Transverse colon (tissue), 4 donors: ENCODE measurements at regions not wholly inside any gene's neighbourhood (a gene's known extent, or its start where the extent isn't known, plus 50 kb on each side); places are given as distances from the start of the nearest gene placed in this dataset.

Experiments
- EP300 ChIP-seq: sonication (generic); formaldehyde crosslinking; IDR thresholded peaks from one replicate; pipeline ENCODE4 v1.6.1; 2017; ENCODE audit warnings: antibody characterized with exemption, low read depth
- POLR2A ChIP-seq: fragments of 450-650 bp; IDR thresholded peaks from one replicate; pipeline ENCODE4 v1.6.1; 2016; ENCODE audit warnings: antibody characterized with exemption, mild to moderate bottlenecking, moderate library complexity
- POLR2AphosphoS5 ChIP-seq, 3 donors: sonication (generic); formaldehyde crosslinking; IDR thresholded peaks; one replicate each; pipeline ENCODE4 v1.6.1; 2016; ENCODE audit warnings: antibody characterized with exemption in 3 of 3
- TF ChIP-seq, protein P1 (sequence below), 5 experiments: fragments of 200-600 bp in 3 of 5; fragments of 450-650 bp in 2 of 5; sonication (generic) in 3 of 5; IDR thresholded peaks; 1 replicate in 2 of 5; 2 replicates in 3 of 5; pipeline ENCODE4 v1.5.1; 2016 to 2017; ENCODE audit warnings: antibody characterized with exemption in 5 of 5, inconsistent platforms in 3 of 5, mild to moderate bottlenecking in 2 of 5, moderate library complexity in 1 of 5

DNA sequence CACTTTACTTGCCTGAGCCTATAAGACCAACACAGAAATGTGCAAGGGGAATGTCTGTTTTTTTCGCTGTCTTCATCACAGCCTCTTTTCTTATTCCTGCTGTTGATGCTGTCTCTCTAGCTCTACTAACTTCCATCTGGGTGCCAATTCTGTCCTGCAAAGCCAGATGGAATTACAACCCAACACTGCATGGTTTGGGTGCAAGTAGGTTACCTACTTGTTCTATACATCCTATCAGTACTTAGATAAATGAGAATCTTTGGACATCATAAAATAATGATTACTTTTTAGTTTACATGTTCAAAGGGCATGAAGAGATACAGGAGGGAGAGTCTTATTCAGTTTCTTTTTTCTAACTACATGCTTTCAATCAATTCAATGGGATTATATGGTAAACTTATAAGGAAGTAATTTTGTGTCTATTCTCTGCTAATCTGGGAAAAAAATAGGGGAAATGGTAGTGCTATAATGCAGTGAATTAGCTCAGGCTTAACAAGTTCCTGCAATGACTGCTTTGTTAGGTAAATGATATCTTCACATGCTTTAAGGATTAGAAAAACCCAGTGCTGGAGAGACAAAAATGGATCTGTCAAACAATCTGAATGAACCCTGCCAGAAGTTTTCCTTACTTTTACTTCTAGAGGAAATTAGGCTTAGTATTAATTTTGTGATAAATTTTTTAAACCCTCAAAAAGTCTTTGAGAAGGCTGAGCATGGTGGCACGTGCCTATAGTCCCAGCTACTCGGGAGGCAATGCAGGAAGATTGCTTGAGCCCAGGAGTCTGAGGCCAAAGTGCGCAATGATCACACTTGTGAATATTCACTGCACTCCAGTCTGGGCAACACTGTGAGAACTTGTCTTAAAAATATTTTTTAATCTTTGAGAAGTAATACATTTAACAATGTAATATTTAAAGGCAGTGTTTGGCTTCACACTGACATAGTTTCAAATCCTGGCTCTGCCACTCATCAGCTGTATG, 86.5 kb upstream of the E2F3 start:
- TF ChIP-seq POLR2A: no peak
- TF ChIP-seq, protein P1, sequence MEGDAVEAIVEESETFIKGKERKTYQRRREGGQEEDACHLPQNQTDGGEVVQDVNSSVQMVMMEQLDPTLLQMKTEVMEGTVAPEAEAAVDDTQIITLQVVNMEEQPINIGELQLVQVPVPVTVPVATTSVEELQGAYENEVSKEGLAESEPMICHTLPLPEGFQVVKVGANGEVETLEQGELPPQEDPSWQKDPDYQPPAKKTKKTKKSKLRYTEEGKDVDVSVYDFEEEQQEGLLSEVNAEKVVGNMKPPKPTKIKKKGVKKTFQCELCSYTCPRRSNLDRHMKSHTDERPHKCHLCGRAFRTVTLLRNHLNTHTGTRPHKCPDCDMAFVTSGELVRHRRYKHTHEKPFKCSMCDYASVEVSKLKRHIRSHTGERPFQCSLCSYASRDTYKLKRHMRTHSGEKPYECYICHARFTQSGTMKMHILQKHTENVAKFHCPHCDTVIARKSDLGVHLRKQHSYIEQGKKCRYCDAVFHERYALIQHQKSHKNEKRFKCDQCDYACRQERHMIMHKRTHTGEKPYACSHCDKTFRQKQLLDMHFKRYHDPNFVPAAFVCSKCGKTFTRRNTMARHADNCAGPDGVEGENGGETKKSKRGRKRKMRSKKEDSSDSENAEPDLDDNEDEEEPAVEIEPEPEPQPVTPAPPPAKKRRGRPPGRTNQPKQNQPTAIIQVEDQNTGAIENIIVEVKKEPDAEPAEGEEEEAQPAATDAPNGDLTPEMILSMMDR (IDR thresholded peaks at IDR 0.05): no peak
- TF ChIP-seq EP300: no peak
- no peak for TF ChIP-seq POLR2AphosphoS5 (IDR thresholded peaks at IDR 0.05)
